Stimulated activated CD4-positive, alpha-beta T cell treated with anti-CD3 and anti-CD28 coated beads, Interleukin-4, amount 100 ng/mL, for 1 hour (primary cell): ENCODE measurements at regions not wholly inside any gene's neighbourhood (a gene's known extent, or its start where the extent isn't known, plus 50 kb on each side); places are given as distances from the start of the nearest gene placed in this dataset.
"Not testable (repeated sequence)": the region's sequence is repeated elsewhere in the genome, so short reads cannot be mapped to it uniquely, and the experiment has no call there.

Source experiments
- DNase-seq: peaks from one replicate; pipeline ENCODE4 v3.0.0-alpha.2; 2020

DNA sequence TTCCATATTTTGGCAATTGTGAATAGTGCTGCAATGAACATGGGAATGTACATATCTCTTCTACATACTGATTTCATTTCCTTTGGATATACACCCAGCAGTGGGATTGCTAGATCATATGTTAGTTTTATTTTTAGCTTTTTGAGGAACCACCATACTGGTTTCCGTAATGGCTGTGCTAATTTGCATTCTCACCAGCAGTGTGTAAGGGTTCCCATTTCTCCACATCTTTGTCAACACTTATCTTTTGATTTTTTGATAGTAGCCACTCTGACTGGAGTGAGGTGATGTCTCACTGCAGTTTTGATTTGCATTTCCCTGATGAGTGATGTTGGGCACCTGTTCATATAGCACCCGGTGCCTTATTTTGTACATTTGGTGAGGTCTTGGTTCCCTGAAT, 519.6 kb downstream of the REEP3 start:
- DNase-seq, result no peak

DNA sequence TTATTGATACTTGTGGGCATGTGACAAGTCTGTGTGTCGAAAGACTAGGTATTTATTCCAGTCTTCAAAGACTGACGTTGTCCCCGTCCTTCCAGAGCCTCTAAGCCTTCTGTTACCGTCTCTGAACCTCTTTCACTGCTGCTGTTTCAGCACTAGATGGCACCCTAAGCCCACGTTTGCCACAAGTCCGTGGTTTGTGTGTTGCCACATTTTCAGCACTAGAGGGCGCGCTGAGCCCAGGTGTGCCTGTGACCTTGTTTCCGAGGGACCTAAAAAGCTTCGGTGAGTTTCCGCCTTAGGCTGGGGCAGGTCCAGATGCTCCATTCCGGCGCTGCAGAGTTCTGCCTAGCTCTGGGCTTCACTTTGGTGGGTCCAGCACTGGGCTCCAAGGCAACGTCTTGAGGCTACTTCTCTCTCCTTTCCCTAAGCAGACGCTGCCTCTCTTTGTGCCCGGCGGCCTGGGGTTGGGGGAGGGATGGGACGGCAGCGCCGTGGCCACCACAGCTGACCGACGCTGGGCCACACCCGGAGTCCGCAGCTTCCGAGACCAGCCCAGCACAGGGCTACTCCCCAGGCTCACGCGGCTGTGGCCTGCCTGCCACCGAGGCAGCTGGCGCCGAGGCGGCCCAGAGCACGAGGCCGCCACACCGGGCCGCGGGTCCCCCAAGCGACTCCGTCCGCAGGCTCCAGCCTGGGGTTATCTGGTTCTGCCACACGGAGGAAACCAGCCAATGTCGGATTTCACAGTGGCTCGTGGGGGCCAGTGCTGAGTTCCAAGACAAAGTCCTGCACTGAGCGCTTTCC, 520.2 kb downstream of the REEP3 start:
- peak; percentile 72 for DNase-seq

DNA sequence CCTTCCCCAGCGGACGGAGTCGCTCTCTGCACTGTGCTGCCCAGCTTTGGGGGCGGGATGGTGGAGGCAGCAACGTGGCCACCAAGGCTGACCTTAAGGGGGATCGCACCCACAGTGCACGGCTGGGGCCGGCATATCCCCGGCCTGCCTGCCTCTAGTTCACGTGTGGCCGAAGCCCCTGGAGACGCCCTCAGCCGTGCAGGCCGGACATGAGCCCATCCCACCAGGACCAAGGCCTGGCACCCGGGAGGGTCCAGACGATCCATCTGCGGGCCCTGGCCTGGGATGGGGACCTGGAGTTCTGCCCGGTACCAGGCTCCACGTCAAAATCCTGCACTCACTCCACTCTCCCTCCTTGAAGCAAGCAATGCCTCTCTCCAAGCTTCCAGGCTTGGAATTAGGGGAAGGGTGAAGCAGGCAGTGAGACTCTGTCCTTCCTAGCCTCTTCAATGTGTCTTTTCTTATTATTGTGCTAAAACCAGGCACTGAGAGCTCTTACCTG, 520.8 kb downstream of the REEP3 start:
- DNase-seq, result no peak

DNA sequence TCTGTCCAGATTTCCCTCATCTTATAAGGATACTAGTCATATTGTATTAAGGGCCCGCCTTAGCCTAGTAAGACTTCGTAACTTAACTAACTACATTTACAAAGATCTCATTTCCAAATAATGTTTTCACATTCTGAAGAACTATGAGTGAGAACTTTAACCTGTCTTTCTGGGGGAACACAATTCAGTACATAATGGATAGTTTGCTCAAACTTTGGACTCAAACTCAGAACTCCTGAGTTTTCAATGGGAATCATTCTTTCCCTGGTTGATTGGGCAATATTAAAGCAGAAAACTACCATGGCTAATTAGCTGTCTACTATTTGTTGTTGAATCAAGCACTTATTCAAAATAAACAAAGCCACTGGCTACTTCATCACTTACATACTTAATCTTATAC, 522.9 kb downstream of the REEP3 start:
- DNase-seq, result no peak

DNA sequence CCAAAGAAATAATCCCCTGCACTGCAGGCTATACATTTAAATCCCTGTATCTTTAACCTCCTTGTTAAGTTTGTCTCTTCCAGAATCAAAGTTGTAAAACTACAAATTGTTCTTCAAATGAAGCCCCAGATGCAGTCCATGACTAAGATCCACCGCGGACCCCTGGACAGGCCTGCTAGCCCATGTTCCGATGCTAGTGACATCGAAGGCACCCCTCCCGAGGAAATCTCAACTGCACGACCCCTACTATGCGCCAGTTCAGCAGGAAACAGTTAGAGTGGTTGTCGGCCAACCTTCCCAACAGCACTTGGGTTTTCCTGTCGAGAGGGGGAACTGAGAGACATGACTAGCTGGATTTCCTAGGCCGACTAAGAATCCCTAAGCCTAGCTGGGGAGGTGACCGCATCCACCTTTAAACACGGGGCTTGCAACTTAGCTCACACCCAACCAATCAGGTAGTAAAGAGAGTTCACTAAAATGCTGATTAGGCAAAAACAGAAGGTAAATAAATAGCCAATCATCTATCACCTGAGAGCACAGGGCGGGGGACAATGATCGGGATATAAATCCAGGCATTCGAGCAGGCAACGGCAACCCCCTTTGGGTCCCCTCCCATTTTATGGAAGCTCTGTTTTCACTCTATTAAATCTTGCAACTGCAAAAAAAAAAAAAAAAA, 523.9 kb downstream of the REEP3 start:
- DNase-seq, result not testable (repeated sequence)

DNA sequence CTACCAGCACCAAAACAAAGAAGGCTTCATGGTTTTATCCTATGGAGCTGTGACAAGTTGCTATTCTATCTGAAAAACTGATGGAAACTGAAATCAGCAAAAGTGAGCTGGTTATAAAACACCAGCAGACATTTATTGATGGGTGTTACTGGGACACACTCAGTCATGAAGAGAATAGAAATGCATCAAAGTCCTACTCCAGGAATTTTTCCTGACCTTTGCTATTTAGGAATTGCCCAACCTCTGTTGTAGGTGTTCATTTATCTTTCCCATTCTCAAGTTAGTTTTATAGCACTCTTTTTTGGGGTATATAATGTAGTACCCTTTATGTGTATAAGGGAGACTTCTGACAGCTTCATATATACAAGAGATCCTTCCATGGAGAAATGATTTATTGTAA, 533.2 kb downstream of the REEP3 start:
- no peak for DNase-seq

DNA sequence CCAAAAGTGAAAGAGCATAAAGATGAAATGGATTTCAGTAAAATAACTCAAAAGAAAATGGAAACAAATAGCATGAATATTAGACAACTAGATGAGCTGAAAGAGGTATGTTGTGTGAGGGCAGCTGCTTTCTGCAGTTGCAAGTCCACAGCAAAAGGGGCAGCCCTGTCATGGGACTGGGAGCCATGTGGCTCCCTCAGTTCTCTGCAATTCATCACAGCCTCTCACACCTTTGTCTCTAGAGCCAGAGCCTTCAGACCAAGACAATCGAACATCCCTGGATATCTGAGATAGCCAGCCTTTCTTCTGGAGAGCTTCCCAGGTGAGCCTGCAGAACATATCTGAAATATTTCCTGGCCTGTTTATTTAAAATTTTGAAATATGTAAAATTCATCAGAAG, 538.7 kb downstream of the REEP3 start:
- DNase-seq, result no peak

DNA sequence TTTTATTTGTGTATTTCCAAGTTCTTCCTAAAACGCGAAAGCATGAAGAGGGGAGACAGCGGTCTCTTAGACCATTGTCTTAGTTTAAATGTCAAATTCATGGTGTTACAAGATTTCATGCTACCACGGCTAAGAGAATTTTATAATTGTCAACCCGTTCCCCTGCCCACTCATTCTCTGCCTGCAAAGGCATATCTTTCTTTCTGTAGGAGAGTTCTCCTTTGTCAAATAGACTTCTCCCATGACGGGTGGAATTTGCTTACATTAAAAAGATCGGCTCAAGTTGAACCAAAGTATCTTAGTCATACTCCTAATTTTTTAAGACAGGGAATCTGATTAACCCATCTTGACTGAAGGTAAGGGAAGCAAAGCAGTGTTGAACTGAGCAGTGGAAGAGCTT, 539.2 kb downstream of the REEP3 start:
- no peak for DNase-seq

DNA sequence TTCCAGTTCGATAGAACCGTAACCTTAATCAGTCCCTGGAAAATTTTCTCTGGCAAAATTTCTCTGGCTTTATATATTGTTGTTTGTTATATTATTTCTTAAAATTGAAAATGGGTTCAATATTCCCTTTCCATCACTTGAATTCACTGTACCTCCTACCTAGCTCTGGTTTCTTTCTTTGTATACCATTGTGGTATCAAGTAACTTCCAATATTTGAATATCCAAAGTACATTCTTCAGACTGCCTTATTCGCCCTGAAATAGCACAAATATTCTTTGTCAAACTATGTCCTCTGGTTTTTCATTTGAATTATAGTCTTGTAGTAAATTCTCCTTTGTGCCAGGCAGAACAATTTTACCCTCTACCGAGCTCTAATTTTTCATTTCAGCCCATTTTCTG, 541.6 kb downstream of the REEP3 start:
- DNase-seq, result no peak

DNA sequence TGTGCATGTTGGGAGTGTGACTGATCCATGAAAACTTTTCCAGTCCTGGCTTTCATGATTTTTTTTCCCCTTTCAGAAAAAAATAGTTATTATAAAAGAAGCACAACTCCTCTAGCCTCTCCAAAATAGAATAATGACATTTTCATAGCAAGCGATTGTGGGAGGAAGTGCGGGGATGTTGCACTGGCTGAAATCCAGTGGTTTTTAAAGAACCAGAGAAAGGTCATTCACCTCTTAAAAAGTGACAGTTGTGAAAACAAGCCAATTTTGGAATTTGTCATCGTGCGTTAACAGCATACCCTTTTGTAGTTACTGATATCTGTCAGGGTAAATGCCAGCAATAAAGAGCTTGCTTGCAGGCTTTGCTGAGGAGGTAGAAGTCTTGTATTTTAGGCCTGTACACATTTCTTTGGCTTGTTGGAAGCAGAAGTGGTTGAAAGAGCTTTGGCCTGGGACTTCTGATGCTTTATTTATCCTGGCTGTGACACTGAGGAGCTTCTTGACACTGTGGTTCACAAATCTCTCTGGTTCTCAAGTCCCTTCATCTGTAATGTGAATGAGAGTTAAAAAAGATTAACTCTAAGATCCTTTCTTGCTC, 545.9 kb downstream of the REEP3 start:
- no peak for DNase-seq

DNA sequence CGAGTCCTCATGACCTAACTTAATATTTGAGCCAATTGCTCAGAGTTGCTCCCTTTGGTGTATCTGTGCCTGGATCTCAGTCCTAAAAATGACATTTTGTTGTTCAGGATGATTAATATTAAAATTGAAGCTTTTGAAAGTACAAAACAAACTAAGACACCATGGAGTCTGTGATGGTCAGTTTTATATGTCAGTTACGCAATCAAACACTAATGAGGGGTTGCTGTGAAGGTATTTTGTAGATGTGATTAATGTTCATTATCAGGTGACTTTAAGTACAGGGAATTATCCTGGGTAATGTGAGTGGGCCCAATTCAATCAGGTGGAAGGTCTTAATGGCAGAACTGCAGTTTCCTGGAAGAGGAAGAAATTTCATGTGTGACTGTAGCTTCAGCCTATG, 546.7 kb downstream of the REEP3 start:
- no peak for DNase-seq

DNA sequence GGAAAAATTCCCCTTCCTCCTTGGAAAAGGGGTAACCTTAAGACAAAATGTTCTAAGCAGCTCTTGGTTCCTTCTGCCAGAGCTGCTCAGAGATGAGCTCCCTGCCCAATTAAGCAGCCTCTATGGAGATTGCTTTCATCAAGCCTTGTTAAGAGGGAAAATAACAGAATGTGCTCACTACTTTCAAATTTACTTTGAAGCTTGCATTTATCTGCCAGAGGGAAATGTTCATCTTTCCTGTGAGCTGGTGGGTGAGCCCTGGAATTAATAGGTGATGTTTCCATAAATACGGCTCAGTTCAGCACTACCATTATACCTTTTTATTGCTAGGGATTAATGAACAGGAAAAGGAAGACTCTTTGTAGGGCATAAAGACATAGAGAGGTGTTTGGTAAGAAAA, 549.0 kb downstream of the REEP3 start:
- no peak for DNase-seq

DNA sequence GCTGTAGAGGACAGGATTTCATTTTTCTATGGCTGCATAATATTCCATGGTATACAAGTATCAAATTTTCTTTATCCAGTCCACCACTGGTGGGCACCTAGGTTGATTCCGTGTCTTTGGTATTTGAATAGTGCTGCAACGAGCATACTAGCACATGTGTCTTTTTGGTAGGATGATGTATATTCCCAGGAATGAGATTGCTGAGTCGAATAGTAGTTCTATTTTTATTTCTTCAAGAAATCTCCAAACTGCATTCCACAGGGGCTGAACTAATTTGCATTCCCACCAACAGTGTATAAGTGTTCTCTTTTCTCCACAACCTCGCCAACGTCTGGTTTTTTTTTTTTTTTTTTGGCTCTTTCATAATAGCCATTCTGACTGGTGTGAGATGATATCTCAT, 550.0 kb downstream of the REEP3 start:
- DNase-seq, result no peak

DNA sequence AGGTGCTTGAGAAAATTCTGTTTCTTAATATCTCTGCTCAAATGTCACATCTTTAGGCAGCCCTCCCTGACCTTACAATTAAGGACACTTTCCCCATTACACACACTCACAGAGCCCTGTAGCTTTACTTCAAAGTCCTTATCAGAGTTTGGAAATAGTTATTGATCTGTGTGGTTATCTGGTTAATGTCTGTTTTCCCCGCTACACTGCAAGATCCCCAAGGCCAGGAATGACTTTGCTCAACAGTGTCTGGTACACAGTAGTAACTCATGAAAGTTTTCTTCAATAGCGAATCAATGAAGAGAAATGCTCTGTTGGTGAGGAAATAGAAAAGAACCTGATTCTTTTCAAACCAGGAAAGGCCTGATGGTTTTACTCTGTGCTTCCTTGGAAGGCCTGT, 554.4 kb downstream of the REEP3 start:
- no peak for DNase-seq

DNA sequence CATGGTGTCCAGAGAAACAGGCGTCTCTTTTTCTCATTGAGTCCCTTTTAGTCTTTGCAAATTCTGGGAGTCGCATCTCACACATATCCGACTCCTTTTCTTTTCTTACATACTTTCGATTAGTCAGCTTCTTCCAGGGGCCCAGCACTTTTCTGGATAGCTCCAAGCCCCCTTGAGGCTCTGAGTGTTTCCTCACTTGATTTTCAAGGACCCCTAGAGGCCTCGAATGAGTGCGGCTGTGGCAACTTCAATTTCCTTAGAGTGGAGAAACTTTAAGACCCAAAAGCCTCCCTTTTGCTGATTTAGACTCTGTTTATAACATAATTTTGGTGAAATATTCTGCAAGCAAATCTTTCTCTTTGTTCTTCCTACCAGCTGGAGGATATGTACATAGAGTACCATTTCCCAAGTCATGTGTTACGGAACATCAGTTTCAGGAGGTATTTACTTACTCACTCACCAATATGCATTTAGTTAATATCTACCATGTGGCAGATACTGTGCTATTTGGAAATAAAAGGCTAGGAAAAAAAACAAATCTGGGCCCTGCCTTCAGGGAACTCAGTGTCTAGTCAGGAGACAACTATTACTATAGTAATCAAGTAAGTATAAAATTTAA, 555.2 kb downstream of the REEP3 start:
- no peak for DNase-seq

DNA sequence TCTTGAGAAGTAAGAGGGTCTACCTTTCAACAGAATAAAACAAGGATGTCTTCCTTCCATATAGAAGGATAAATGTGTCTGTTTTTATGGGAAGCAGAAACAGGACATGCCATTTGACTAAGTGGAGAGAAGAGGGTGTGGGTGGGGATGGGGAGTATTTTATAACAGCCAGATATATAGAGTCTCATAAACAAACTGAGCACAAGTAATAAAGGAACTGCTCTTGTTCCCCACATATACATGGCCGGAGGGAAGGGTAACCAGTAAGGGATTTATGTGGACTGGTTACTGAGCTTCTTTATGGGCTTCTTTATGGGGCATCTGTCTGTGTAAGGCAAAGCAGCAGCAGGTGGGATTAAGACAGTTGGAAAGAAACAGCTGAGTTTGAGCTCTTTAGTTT, 558.1 kb downstream of the REEP3 start:
- DNase-seq, result no peak

DNA sequence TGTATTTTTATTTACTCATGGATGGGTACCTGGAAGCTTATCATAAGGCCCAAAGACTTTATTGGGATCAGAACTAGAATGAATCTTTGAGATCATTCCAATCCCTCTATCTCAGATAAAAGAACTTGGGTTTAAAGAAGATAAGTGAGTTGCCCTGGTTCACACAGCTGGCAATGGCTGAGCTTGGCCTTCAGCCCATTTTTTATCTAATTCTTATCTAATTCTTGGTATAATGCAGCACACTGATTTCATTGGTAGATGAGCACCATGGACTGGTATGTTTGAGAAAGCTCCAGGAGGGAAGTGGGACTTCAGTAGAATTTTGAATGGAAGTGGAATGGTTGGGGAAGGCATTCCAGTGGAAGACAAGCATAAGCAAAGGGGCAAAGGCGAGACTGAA, 558.9 kb downstream of the REEP3 start:
- no peak for DNase-seq

DNA sequence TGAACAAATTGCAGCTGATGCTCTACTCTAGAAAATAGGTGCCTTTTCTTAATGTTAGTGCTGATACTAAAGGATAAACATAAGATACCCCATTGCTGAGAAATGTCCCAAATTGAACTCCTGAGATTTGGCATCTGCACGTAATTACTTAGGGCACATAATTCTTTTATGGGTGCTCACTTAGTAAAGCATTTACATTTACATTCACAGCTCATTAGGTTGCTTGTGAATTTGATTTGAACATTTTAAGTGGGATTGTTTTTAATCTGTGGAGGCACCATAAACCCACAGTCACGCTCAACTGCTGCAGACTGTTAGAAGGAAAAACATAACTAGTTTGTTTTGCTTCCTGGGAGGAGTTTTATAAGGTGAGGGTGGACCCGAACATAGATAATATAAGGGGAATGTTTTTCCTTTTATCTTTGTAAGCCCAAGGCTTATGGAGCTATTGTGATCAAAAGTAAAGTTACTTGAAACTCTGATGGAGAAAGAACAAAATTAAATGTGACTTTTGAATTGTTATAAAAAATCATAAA, 560.8 kb downstream of the REEP3 start:
- no peak for DNase-seq

DNA sequence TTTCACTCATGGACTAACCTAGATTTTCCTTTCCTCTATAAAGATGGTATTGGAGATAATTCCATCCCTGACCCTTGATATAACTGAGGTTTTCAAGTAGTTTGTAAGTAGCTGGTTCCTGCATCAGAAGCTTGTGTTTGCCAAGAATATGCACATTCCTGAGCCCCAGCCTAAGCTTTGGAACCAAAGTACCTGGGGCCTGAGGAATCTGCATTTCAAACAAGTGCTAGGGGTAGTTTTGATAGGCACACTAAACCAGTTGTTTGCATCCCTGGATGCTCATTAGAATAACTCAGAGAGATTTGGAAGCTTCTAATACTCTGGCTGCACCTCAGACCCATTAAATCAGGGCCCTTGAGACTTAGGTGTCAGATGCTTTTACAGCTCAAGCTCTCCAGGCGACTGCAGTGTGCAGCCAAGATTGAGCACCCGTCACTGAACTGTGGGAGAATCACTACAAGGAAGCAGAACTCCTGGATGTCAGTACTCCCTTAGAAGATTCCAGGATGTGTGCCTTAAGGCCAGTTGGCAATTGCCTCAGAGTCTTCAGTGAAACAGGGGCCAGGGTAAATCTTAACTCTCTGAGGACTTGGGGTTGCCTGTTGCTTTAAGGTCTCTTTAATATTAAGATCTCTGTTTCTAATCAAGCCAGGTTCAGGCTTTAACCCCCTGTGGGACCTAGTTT, 565.0 kb downstream of the REEP3 start:
- no peak for DNase-seq

DNA sequence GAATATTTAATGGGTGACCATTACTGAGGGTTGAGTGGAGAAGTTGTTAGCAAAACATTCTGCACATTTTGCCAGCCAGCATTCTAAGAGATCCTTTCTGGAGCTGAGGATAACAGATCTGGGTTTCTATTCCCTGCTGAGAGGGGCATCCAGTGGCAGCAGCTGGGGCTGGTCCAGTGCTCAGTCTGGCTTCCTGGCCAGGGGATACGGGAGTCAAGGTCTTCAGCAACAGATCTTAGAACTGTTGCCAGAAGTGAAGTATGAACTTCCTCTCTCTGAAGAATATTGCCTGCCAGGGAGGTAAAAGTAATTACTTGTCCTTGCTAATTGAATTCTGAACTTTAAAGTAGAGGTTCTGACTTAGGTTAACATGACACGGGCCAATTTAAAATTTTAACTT, 568.4 kb downstream of the REEP3 start:
- no peak for DNase-seq

DNA sequence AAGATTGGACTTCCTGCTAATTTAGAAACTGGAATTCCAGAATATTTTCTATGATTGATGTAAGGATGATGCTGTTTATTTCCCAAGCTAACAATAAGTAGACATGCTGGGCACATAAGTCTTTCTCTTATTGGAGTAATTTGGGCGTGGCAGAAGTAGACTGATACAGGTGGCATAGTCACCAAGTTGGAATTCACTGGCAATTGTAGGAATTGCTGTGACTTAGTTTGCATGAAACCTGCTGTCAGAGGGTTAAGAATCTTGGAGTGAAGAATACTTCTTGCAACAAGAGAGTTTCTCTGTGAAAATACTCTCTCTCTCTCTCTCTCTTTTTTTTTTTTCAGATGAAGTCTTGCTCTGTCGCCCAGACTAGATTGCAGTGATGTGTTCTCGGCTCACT, 569.7 kb downstream of the REEP3 start:
- no peak for DNase-seq

DNA sequence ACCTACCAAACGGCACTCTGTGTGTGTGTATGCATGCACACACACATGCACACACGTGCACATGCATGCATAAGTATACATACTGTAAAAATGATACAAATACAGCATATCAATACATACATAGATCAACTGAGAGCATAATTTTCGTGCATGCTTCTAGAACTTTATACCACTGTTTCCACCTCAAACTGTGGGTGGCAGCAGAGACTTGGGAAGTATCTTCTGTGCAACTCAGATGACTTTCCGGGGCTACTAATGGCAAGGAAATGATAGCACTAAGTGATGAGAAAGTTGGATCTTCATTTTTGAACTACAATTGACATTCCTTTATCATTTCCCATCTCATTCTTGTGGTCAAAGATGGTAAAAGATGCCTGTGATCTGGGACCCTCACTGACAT, 570.7 kb downstream of the REEP3 start:
- no peak for DNase-seq

DNA sequence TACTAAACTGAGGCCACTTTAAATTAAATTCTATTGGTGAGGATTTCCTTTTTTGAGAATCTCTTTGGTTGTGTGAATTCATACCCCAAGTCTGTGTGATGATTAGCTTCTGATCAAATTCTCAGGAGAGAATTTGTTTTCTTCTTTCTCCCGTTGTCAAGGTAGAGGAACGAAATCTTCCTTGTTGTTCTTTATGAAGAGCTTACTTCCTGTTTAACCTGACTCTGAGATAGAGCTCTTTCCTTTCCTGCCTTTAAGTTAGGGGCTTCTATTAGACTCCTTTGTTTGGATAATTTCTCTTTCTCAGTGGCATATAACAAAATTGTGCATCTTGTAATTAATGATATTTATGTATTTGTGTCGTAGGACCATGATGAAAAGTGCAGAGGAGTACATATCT, 572.1 kb downstream of the REEP3 start:
- DNase-seq, result no peak
